Liver (tissue), 8 donors: ENCODE measurements at regions not wholly inside any gene's neighbourhood (a gene's known extent, or its start where the extent isn't known, plus 50 kb on each side); places are given as distances from the start of the nearest gene placed in this dataset.

Experiments
- DNase-seq: peaks from one replicate; pipeline ENCODE4 v3.0.0-alpha.2; 2017; ENCODE audit warnings: low spot score
- H3K27ac ChIP-seq, 2 donors: one replicate each; pipeline ENCODE4 v1.7.0; 2013; ENCODE audit warnings: inconsistent platforms in 2 of 2, low read length in 2 of 2, control low read depth in 1 of 2, low read depth in 1 of 2, mild to moderate bottlenecking in 1 of 2
- H3K27me3 ChIP-seq, 4 donors: one replicate each; pipeline versions ENCODE4 v1.6.1 to v1.7.0; 2013; ENCODE audit warnings: low read length in 3 of 4, inconsistent platforms in 1 of 4, mild to moderate bottlenecking in 1 of 4, moderate library complexity in 1 of 4; ENCODE audit not compliant: control insufficient read depth in 4 of 4, insufficient read depth in 4 of 4
- H3K36me3 ChIP-seq, 4 donors: one replicate each; pipeline versions ENCODE4 v1.6.1 to v1.7.0; 2013; ENCODE audit warnings: low read length in 3 of 4, mild to moderate bottlenecking in 3 of 4, low read depth in 1 of 4, moderate library complexity in 1 of 4; ENCODE audit not compliant: control insufficient read depth in 4 of 4, insufficient read depth in 3 of 4
- H3K4me1 ChIP-seq, 4 donors: one replicate each; pipeline versions ENCODE4 v1.6.1 to v1.7.0; 2013; ENCODE audit warnings: low read length in 3 of 4, mild to moderate bottlenecking in 3 of 4, moderate library complexity in 1 of 4; ENCODE audit not compliant: control insufficient read depth in 4 of 4, insufficient read depth in 4 of 4
- H3K4me3 ChIP-seq, 3 donors: one replicate each; pipeline versions ENCODE4 v1.6.1 to v1.7.0; 2013; ENCODE audit warnings: low read length in 3 of 3, control low read depth in 1 of 3, low read depth in 1 of 3, mild to moderate bottlenecking in 1 of 3
- H3K9ac ChIP-seq, 2 donors: one replicate each; pipeline ENCODE4 v1.7.0; 2013; ENCODE audit warnings: low read length in 2 of 2, mild to moderate bottlenecking in 2 of 2, moderate library complexity in 2 of 2, control low read depth in 1 of 2, low read depth in 1 of 2
- H3K9me3 ChIP-seq, 4 donors: one replicate each; pipeline versions ENCODE4 v1.6.1 to v1.7.0; 2013; ENCODE audit warnings: low read length in 3 of 4; ENCODE audit not compliant: control insufficient read depth in 4 of 4
- ATF3 ChIP-seq: IDR thresholded peaks from 2 replicates; pipeline ENCODE4 v1.6.1; 2016; ENCODE audit warnings: antibody characterized with exemption
- CTCF ChIP-seq: fragments of 150-350 bp; IDR thresholded peaks from 2 replicates; pipeline ENCODE4 v1.5.1; 2017; ENCODE audit warnings: improper control_type of control experiment, low read depth, low read length; ENCODE audit not compliant: missing input control
- FOXA1 ChIP-seq: IDR thresholded peaks from 2 replicates; pipeline ENCODE4 v1.6.1; 2016; ENCODE audit warnings: antibody characterized with exemption
- FOXA2 ChIP-seq: IDR thresholded peaks from 2 replicates; pipeline ENCODE4 v1.6.1; 2016; ENCODE audit warnings: antibody characterized with exemption
- HNF4A ChIP-seq, 2 donors: conservative IDR thresholded peaks; 2 replicates each; pipeline ENCODE4 v1.6.1; 2016; ENCODE audit warnings: antibody characterized with exemption in 2 of 2, mild to moderate bottlenecking in 2 of 2
- HNF4G ChIP-seq: IDR thresholded peaks from 2 replicates; pipeline ENCODE4 v1.6.1; 2016; ENCODE audit warnings: antibody characterized with exemption
- JUND ChIP-seq, 2 donors: IDR thresholded peaks; 2 replicates each; pipeline ENCODE4 v1.6.1; 2016; ENCODE audit warnings: antibody characterized with exemption in 2 of 2
- MAX ChIP-seq: IDR thresholded peaks from 2 replicates; pipeline ENCODE4 v1.6.1; 2016; ENCODE audit warnings: antibody characterized with exemption
- RAD21 ChIP-seq, 2 donors: IDR thresholded peaks; 2 replicates each; pipeline ENCODE4 v1.6.1; 2016; ENCODE audit warnings: antibody characterized with exemption in 2 of 2, mild to moderate bottlenecking in 2 of 2
- REST ChIP-seq: IDR thresholded peaks from 2 replicates; pipeline ENCODE4 v1.6.1; 2016; ENCODE audit warnings: antibody characterized with exemption, mild to moderate bottlenecking
- RXRA ChIP-seq, 2 donors: IDR thresholded peaks; 2 replicates each; pipeline ENCODE4 v1.6.1; 2017 to 2018; ENCODE audit warnings: antibody characterized with exemption in 2 of 2, mild to moderate bottlenecking in 1 of 2
- SP1 ChIP-seq: IDR thresholded peaks from 2 replicates; pipeline ENCODE4 v1.6.1; 2018; ENCODE audit warnings: antibody characterized with exemption, mild to moderate bottlenecking
- TAF1 ChIP-seq: conservative IDR thresholded peaks from 2 replicates; pipeline ENCODE4 v1.6.1; 2016; ENCODE audit warnings: antibody characterized with exemption, mild to moderate bottlenecking
- YY1 ChIP-seq: IDR thresholded peaks from 2 replicates; pipeline ENCODE4 v1.6.1; 2016; ENCODE audit warnings: antibody characterized with exemption, mild to moderate bottlenecking
- ZBTB33 ChIP-seq: IDR thresholded peaks from 2 replicates; pipeline ENCODE4 v1.6.1; 2016; ENCODE audit warnings: antibody characterized with exemption
- WGBS: extraction: QIAGEN DNeasy Blood & Tissue Kit; methylation state at CpG from one replicate; pipeline ENCODE4 v1.1.7; 2013; 5-methylcytosine and 5-hydroxymethylcytosine counted together
- donor health status: healthy.
- donor health status: healthy.
- donor health status: healthy.
- donor health status: healthy.
- donor health status: healthy.

GRCh38 chr7:3103614-3104398 lies 60.1 kb upstream of the CARD11 start:
- H3K4me3 ChIP-seq = no peak overlapping the region
- TF ChIP-seq ATF3 = no peak
- TF ChIP-seq RAD21 (IDR thresholded peaks at IDR 0.05) = no peak
- TF ChIP-seq CTCF = no peak
- TF ChIP-seq RXRA (IDR thresholded peaks at IDR 0.05) = no peak
- TF ChIP-seq TAF1 = no peak
- TF ChIP-seq REST = no peak
- no peak for TF ChIP-seq FOXA2
- TF ChIP-seq MAX = no peak
- no peak for TF ChIP-seq YY1
- no peak for TF ChIP-seq JUND (IDR thresholded peaks at IDR 0.05)
- no peak for TF ChIP-seq FOXA1
- TF ChIP-seq HNF4A (conservative IDR thresholded peaks at IDR 0.05) = no peak
- H3K9ac ChIP-seq = no peak overlapping the region
- H3K9me3 ChIP-seq = peaks cover 0 to 8% (median 6%) of the 10 kb centered on the region in 4 donors
- H3K27me3 ChIP-seq = no peaks in the 10 kb centered on the region
- WGBS = 85% methylated on average over 12 of the region's 12 CpGs
- H3K27ac ChIP-seq = no peak overlapping the region
- H3K36me3 ChIP-seq = no peaks in the 10 kb centered on the region
- DNase-seq = no peak
- H3K4me1 ChIP-seq = no peaks in the 10 kb centered on the region

GRCh38 chr7:3105856-3106255 lies 62.2 kb upstream of the CARD11 start:
- no peak overlapping the region for H3K27ac ChIP-seq
- no peak for DNase-seq
- H3K36me3 ChIP-seq = no peaks in the 10 kb centered on the region

More at GRCh38 chr7:3105856-3106255, 62.2 kb upstream of the CARD11 start:
- H3K4me1 ChIP-seq = no peaks in the 10 kb centered on the region
- peaks cover 0 to 8% (median 7%) of the 10 kb centered on the region in 4 donors for H3K9me3 ChIP-seq
- no peak overlapping the region for H3K4me3 ChIP-seq
- H3K27me3 ChIP-seq = no peaks in the 10 kb centered on the region
- TF ChIP-seq JUND (IDR thresholded peaks at IDR 0.05) (no peak), REST (no peak), RAD21 (IDR thresholded peaks at IDR 0.05) (no peak), ATF3 (no peak), FOXA2 (no peak), SP1 (no peak), YY1 (no peak), MAX (no peak), HNF4G (no peak), CTCF (no peak), ZBTB33 (no peak)
- H3K9ac ChIP-seq = no peak overlapping the region
